GM12872 (cell line): ENCODE measurements at regions not wholly inside any gene's neighbourhood (a gene's known extent, or its start where the extent isn't known, plus 50 kb on each side); places are given as distances from the start of the nearest gene placed in this dataset.

ENCODE experiments used
- TF ChIP-seq, protein P1 (sequence below): IDR thresholded peaks from 3 replicates; pipeline ENCODE4 v1.5.1; 2011; ENCODE audit warnings: low read depth, mild to moderate bottlenecking, low read length, moderate library complexity; ENCODE audit not compliant: insufficient read depth

DNA sequence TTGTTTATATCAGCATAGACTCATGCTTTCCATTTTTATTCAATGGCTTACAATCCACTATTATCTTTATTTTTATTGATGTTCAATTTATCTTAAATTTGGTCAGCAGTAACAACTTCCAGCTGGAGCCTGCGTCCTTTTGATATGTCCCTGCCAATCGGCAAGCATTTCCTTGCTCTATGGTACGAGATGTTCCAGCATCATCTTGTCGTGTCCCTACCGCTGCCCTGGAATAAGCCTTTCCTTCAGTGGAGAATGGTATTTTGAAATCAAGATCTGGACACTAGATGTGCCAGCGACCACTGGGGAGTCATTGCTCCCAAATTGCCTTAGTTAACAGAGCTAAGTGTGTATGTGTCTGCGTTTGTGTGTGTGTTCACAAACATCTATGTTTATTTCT is 151.6 kb upstream of the RGMB start:
- TF ChIP-seq, protein P1, sequence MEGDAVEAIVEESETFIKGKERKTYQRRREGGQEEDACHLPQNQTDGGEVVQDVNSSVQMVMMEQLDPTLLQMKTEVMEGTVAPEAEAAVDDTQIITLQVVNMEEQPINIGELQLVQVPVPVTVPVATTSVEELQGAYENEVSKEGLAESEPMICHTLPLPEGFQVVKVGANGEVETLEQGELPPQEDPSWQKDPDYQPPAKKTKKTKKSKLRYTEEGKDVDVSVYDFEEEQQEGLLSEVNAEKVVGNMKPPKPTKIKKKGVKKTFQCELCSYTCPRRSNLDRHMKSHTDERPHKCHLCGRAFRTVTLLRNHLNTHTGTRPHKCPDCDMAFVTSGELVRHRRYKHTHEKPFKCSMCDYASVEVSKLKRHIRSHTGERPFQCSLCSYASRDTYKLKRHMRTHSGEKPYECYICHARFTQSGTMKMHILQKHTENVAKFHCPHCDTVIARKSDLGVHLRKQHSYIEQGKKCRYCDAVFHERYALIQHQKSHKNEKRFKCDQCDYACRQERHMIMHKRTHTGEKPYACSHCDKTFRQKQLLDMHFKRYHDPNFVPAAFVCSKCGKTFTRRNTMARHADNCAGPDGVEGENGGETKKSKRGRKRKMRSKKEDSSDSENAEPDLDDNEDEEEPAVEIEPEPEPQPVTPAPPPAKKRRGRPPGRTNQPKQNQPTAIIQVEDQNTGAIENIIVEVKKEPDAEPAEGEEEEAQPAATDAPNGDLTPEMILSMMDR, result no peak

DNA sequence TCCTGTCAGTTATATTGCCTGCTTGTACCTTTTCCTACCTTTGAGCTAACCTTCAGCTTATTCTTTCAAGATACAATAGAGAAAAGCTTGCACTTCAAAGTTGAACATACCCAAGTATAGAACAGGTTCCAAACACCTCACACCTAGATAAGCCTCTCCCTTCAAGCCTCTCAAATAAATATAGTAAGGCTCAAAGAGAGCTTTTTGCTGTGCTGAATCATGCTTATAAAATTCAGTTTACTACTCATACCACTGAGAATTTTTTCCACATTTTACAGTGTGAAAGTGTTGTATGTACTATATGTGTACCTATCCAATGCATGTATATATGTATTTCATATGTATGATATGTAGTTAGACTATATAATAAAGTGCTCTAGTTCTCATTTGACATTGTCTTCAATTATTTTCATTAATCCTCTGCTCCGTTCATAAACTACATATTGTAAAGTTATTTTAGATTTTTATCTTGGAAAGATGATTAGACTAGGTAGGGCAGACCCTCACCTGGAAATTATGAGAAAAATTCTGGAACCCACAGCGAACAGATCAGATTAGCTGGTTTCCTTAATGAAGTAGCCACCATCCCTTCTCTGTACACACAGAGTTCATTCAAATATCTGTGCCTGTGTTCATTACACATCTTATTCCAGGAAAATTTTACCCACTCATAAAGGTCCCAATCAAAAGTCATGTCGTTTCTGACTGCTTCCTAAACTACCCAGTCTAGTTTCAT is 149.2 kb upstream of the RGMB start:
- TF ChIP-seq, protein P1, result no peak

DNA sequence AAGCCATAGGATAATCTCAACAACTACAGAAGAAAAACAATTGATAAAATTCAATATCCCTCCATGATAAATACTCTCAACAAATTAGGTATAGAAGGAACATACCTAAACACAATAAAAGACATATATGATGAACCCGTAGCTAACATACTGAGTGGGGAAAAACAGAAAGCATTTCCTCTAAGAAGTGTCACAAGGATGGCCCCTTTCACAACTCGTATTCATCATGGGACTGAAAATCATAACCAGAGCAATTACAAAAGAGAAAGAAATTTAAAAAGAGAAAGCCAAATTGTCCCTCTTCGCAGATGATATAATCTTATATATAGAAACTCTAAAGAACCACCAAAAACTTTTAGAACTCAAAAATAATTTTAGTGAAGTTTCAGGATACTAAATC is 146.3 kb upstream of the RGMB start:
- TF ChIP-seq, protein P1, result no peak

DNA sequence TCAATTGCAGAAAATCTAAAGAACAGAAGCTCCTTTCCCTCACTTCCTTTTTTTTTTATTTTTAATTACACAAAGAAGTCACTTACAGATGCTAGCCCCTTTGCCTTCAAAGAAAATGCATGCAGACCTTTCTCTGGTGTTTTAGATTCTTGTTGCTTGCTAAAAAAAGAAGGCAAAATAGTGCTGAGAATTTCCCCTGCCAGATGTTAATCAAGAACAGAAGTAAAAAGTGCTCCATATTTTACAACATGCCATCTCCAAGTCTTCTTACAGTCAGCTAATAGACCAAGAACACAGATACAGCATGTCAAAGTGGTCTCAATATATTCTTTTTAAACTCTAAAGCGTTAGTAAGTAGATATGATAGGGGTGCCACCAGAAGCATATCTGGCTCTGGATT is 142.8 kb upstream of the RGMB start:
- TF ChIP-seq, protein P1, result no peak

DNA sequence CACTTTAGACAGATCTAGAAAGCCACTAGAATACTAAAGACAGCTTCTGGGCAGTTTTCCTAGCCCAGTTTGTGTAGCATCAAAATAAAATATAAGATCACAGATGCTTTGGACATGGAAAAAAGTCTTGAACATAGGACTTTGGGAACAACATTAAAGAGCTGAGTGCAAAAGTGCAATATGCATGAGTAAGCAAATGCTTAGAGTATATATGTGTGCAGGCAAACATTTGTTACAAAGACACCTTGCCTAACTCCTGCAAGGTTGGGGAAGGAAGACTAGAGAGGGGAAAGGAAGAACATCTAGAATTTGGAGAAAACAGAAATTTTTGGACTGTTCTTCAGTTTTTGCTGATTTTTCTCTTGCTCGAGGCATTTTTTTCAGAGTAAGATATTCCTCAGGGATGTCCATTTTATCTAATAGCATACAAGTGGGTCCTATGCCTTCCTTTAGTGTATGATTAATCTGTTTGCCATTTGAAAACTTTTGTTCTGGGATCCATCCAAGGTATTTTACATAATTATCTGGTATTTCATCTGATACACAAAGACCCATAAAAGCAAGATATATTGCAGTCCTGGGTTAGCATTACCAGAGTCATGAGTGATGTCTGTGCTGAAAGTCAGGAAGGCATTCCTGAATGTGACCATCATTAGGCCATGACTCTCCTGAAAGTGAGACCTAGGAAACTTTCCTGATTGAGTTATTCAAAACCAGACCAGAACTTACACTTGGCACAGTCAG is 142.0 kb upstream of the RGMB start:
- TF ChIP-seq, protein P1, result no peak

DNA sequence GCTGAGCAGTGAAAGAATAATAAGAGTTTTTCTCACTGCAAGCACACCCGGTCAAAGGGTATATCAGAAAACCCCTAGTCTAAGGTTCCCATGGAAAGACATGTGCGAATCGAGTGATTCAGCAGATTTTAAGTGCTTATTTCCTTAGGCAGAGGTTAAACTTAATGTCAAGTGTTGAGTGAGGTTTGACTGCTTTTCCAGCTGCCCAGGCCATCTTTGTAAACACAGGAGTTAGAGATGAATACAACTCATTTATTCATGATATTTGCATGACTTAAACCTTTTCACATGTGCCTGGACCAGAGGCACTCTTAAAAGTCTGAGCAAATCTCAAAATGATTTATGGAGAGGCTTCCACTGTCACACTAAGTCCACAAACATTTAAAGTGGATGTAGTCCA is 137.8 kb upstream of the RGMB start:
- TF ChIP-seq, protein P1, result no peak

DNA sequence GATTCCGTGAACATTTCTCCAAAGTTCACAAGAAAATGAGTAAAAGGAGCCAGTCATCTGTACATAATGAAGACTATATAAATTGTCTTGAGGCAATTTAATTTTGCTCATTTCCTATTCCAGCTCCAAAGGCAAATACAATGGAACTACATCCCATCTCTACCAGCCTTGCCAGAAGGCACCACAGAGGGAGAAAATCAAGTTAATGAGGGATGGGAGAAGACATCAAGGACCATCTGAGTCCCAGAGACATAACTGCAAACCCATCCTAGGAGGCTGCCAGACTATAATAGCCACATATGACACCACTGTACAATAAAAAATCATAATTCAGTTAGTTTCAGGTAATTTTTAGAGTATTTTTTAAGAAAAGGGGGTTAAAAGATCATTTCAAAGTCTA is 136.3 kb upstream of the RGMB start:
- TF ChIP-seq, protein P1, result no peak
